ENCODE measurements at regions not wholly inside any gene's neighbourhood (a gene's known extent, or its start where the extent isn't known, plus 50 kb on each side); places are given as distances from the start of the nearest gene placed in this dataset.

- no peak overlapping the region for H3K4me3 ChIP-seq (ENCODE audit: low read depth, low read length)
- TF ChIP-seq, protein P1, sequence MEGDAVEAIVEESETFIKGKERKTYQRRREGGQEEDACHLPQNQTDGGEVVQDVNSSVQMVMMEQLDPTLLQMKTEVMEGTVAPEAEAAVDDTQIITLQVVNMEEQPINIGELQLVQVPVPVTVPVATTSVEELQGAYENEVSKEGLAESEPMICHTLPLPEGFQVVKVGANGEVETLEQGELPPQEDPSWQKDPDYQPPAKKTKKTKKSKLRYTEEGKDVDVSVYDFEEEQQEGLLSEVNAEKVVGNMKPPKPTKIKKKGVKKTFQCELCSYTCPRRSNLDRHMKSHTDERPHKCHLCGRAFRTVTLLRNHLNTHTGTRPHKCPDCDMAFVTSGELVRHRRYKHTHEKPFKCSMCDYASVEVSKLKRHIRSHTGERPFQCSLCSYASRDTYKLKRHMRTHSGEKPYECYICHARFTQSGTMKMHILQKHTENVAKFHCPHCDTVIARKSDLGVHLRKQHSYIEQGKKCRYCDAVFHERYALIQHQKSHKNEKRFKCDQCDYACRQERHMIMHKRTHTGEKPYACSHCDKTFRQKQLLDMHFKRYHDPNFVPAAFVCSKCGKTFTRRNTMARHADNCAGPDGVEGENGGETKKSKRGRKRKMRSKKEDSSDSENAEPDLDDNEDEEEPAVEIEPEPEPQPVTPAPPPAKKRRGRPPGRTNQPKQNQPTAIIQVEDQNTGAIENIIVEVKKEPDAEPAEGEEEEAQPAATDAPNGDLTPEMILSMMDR (IDR thresholded peaks at IDR 0.05; ENCODE audit: low read depth, low read length, missing control alignments), result no peak
- DNase-seq (ENCODE audit: low read depth), result no peak
These were observed 194.8 kb upstream of the C14orf180 start for GRCh38 chr14:104384776-104385071.

GRCh38 chr14:104385111-104385510, 194.5 kb upstream of the C14orf180 start:
- TF ChIP-seq, protein P1 (IDR thresholded peaks at IDR 0.05; ENCODE audit: low read depth, low read length, missing control alignments), result no peak
- DNase-seq (ENCODE audit: low read depth), result no peak
- no peak overlapping the region for H3K4me3 ChIP-seq (ENCODE audit: low read depth, low read length)

GRCh38 chr14:104385531-104386101, 193.9 kb upstream of the C14orf180 start:
- no peak overlapping the region for H3K4me3 ChIP-seq (ENCODE audit: low read depth, low read length)
- TF ChIP-seq, protein P1 (IDR thresholded peaks at IDR 0.05; ENCODE audit: low read depth, low read length, missing control alignments), result no peak
- no peak for DNase-seq (ENCODE audit: low read depth)

GRCh38 chr14:104386151-104386841, 193.3 kb upstream of the C14orf180 start:
- TF ChIP-seq, protein P1 (IDR thresholded peaks at IDR 0.05; ENCODE audit: low read depth, low read length, missing control alignments), result peak; percentile 36
- H3K4me3 ChIP-seq (ENCODE audit: low read depth, low read length), result no peak overlapping the region
- no peak for DNase-seq (ENCODE audit: low read depth)

DNA sequence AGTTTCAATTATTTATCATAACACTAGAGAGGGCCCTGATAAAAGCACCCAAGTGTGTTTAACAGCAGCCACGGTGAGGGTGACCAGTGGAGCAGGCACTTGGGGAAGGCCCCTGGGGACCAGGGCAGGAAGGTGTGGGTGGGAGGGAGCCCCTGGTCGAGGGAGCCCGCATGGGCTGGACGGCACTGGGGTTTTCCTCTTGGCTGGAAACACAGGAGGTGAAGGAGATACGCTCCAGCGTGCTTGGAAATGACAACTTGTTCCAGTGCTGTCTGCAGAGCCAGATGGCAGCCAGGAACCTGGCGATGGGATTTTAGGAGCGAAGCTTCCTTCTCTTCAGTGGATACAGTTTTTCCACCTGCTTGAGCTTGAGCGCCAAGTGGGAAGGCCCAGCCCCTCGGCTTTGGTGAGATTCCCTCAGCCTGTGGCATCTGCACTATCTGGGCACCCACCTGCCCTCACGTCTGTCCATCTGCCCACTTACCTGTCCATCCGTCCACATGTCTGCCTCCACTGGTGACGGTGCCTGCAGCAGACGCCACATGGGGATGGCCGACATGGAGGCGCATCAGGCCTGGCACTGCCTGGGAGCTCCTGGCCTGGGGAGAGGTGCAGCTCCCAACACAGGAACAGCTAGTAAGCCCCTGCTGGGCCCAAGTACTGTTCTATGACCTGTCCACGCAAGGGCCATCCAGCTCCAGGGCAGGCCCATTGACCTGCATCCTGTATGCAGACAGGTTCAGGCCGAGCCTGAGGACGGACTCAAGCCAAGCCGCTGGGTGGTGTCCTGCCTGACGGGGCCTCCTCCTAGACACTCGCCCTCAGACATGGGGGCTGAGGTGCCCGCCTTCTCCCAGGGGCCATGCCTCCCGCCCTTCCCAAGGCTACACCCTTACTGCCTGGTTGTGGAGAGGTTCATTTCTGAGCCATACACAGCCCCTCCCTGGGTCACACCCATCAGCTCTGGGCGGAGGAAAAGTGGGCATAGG, 192.2 kb upstream of the C14orf180 start:
- no peak overlapping the region for H3K4me3 ChIP-seq (ENCODE audit: low read depth, low read length)
- TF ChIP-seq, protein P1 (IDR thresholded peaks at IDR 0.05; ENCODE audit: low read depth, low read length, missing control alignments), result no peak
- no peak for DNase-seq (ENCODE audit: low read depth)

GRCh38 chr14:104388011-104388521, 191.5 kb upstream of the C14orf180 start:
- no peak overlapping the region for H3K4me3 ChIP-seq (ENCODE audit: low read depth, low read length)
- no peak for DNase-seq (ENCODE audit: low read depth)
- TF ChIP-seq, protein P1 (IDR thresholded peaks at IDR 0.05; ENCODE audit: low read depth, low read length, missing control alignments), result no peak

All from GM12864 (cell line).